Ascending aorta (tissue), 2 donors: ENCODE measurements at regions not wholly inside any gene's neighbourhood (a gene's known extent, or its start where the extent isn't known, plus 50 kb on each side); places are given as distances from the start of the nearest gene placed in this dataset.

Experiments used
- DNase-seq, 2 donors: peaks; one replicate each; pipeline ENCODE4 v3.0.0-alpha.2; 2019; ENCODE audit warnings: low spot score in 2 of 2
- H3K27ac ChIP-seq, 2 donors: fragments of 200-600 bp; sonication (generic); one replicate each; pipeline ENCODE4 v1.5.1; 2016 to 2017; ENCODE audit warnings: mild to moderate bottlenecking in 1 of 2
- H3K27me3 ChIP-seq: fragments of 200-600 bp; sonication (generic); one replicate; pipeline ENCODE4 v1.5.1; 2017
- H3K36me3 ChIP-seq, 2 donors: fragments of 200-600 bp; sonication (generic); one replicate each; pipeline ENCODE4 v1.5.1; 2016
- H3K4me1 ChIP-seq, 2 donors: fragments of 200-600 bp; sonication (generic); one replicate each; pipeline ENCODE4 v1.5.1; 2016 to 2017; ENCODE audit warnings: mild to moderate bottlenecking in 1 of 2
- H3K4me3 ChIP-seq, 2 donors: fragments of 200-600 bp; sonication (generic); one replicate each; pipeline ENCODE4 v1.5.1; 2016 to 2017; ENCODE audit warnings: mild to moderate bottlenecking in 1 of 2
- H3K9me3 ChIP-seq, 2 donors: fragments of 200-600 bp; sonication (generic); one replicate each; pipeline ENCODE4 v1.5.1; 2016
- intact Hi-C: fragments of 100-400 bp; cut with DNase I; formaldehyde crosslinking; loops from one replicate; pipeline ENCODE4 v1.15.1; 2023
- TF ChIP-seq, protein P1 (sequence below), 3 experiments: fragments of 200-600 bp in 2 of 3; fragments of 450-650 bp in 1 of 3; sonication (generic) in 2 of 3; IDR thresholded peaks; one replicate each; pipeline ENCODE4 v1.5.1; 2016 to 2019; ENCODE audit warnings: antibody characterized with exemption in 3 of 3, mild to moderate bottlenecking in 1 of 3, moderate library complexity in 1 of 3

GRCh38 chr14:29028973-29029582 lies 262.5 kb downstream of the FOXG1 start:
- intact Hi-C loops = no loop called here
- H3K27me3 ChIP-seq = no peaks in the 10 kb centered on the region
- no peak overlapping the region for H3K27ac ChIP-seq
- H3K36me3 ChIP-seq = no peaks in the 10 kb centered on the region
- H3K4me3 ChIP-seq = no peak overlapping the region
- H3K4me1 ChIP-seq = no peaks in the 10 kb centered on the region
- H3K9me3 ChIP-seq = no peaks in the 10 kb centered on the region
- DNase-seq = no peak
- TF ChIP-seq, protein P1, sequence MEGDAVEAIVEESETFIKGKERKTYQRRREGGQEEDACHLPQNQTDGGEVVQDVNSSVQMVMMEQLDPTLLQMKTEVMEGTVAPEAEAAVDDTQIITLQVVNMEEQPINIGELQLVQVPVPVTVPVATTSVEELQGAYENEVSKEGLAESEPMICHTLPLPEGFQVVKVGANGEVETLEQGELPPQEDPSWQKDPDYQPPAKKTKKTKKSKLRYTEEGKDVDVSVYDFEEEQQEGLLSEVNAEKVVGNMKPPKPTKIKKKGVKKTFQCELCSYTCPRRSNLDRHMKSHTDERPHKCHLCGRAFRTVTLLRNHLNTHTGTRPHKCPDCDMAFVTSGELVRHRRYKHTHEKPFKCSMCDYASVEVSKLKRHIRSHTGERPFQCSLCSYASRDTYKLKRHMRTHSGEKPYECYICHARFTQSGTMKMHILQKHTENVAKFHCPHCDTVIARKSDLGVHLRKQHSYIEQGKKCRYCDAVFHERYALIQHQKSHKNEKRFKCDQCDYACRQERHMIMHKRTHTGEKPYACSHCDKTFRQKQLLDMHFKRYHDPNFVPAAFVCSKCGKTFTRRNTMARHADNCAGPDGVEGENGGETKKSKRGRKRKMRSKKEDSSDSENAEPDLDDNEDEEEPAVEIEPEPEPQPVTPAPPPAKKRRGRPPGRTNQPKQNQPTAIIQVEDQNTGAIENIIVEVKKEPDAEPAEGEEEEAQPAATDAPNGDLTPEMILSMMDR (IDR thresholded peaks at IDR 0.05) = no peak

GRCh38 chr14:29030121-29030520 lies 263.5 kb downstream of the FOXG1 start:
- H3K36me3 ChIP-seq = no peaks in the 10 kb centered on the region
- H3K27ac ChIP-seq = no peak overlapping the region
- DNase-seq = no peak
- H3K4me3 ChIP-seq = no peak overlapping the region
- intact Hi-C loops = no loop called here
- H3K4me1 ChIP-seq = no peaks in the 10 kb centered on the region
- no peaks in the 10 kb centered on the region for H3K27me3 ChIP-seq
- TF ChIP-seq, protein P1 (IDR thresholded peaks at IDR 0.05) = no peak
- H3K9me3 ChIP-seq = no peaks in the 10 kb centered on the region

GRCh38 chr14:29030970-29031369 lies 264.4 kb downstream of the FOXG1 start:
- Histone ChIP-seq H3K4me3 (no peak overlapping the region), H3K27me3 (no peaks in the 10 kb centered on the region), H3K36me3 (no peaks in the 10 kb centered on the region), H3K27ac (no peak overlapping the region), H3K9me3 (no peaks in the 10 kb centered on the region), H3K4me1 (no peaks in the 10 kb centered on the region)
- TF ChIP-seq, protein P1 (IDR thresholded peaks at IDR 0.05) = no peak
- intact Hi-C loops = no loop called here
- no peak for DNase-seq

GRCh38 chr14:29035134-29035533 lies 268.5 kb downstream of the FOXG1 start:
- no peak overlapping the region for H3K27ac ChIP-seq
- intact Hi-C loops = no loop called here

GRCh38 chr14:29037411-29037810 lies 270.8 kb downstream of the FOXG1 start:
- Histone ChIP-seq H3K9me3 (no peaks in the 10 kb centered on the region), H3K36me3 (no peaks in the 10 kb centered on the region), H3K27me3 (no peaks in the 10 kb centered on the region), H3K27ac (no peak overlapping the region), H3K4me3 (no peak overlapping the region), H3K4me1 (no peaks in the 10 kb centered on the region)
- DNase-seq = no peak
- intact Hi-C loops = no loop called here
- TF ChIP-seq, protein P1 (IDR thresholded peaks at IDR 0.05) = no peak

More at GRCh38 chr14:29035134-29035533, 268.5 kb downstream of the FOXG1 start:
- Histone ChIP-seq H3K4me1 (no peaks in the 10 kb centered on the region), H3K4me3 (no peak overlapping the region), H3K9me3 (no peaks in the 10 kb centered on the region), H3K27me3 (no peaks in the 10 kb centered on the region), H3K36me3 (no peaks in the 10 kb centered on the region)
- no peak for DNase-seq
- TF ChIP-seq, protein P1 (IDR thresholded peaks at IDR 0.05) = no peak

DNA sequence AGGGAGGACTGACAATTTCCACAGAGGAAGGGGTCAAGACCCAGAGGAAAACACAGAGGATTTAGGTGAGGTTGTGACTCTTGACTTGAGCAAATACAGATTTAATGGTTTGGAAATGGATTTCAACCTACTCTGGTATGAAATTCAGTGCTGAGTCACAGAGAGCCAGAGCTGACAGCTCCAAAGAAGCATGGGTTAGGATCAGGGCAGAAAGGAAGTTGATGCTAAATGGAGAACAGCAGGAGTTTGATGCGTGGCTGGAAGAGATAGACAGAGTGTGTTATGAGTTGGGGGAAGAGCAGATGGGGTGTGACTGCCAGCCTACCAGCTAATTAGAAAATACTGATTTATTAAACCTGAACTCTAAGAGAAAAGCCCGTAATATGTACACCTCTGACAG lies 272.6 kb downstream of the FOXG1 start:
- DNase-seq = no peak
- no peak overlapping the region for H3K27ac ChIP-seq
- H3K4me1 ChIP-seq = no peaks in the 10 kb centered on the region
- TF ChIP-seq, protein P1 (IDR thresholded peaks at IDR 0.05) = no peak
- intact Hi-C loops = no loop called here
- no peaks in the 10 kb centered on the region for H3K27me3 ChIP-seq
- H3K9me3 ChIP-seq = no peaks in the 10 kb centered on the region
- H3K36me3 ChIP-seq = no peaks in the 10 kb centered on the region
- H3K4me3 ChIP-seq = no peak overlapping the region
